Activated CD4-positive, alpha-beta T cell treated with anti-CD3 and anti-CD28 coated beads for 36 hours (primary cell): ENCODE measurements at regions not wholly inside any gene's neighbourhood (a gene's known extent, or its start where the extent isn't known, plus 50 kb on each side); places are given as distances from the start of the nearest gene placed in this dataset.
"Not testable (repeated sequence)": the region's sequence is repeated elsewhere in the genome, so short reads cannot be mapped to it uniquely, and the experiment has no call there.

ENCODE experiments used
- ATAC-seq: fragments of 200-7000 bp; cut with Tn5 transposase; one replicate; pipeline ENCODE4 v1.10.0; 2021; ENCODE audit warnings: mild to moderate bottlenecking, moderate library complexity
- CTCF ChIA-PET: fragments of 350-600 bp; sonication (Branson Sonifier 250); formaldehyde crosslinking; loops from one replicate; lab custom pipeline; 2021; ENCODE audit warnings: antibody characterized with exemption; lab: Charles Lee
- POLR2A ChIA-PET: fragments of 350-600 bp; sonication (Branson Sonifier 250); formaldehyde crosslinking; loops from one replicate; lab custom pipeline; 2021; ENCODE audit warnings: antibody characterized with exemption, inconsistent platforms; lab: Charles Lee
- DNase-seq: peaks from one replicate; pipeline ENCODE4 v3.0.0-alpha.2; 2020
- H3K27ac Mint-ChIP-seq: one replicate; pipeline ENCODE4 v1.8.0; 2021; ENCODE audit warnings: mixed read lengths
- H3K27me3 Mint-ChIP-seq: one replicate; pipeline ENCODE4 v1.8.0; 2021; ENCODE audit warnings: mixed read lengths
- H3K36me3 Mint-ChIP-seq: one replicate; pipeline ENCODE4 v1.8.0; 2021; ENCODE audit warnings: low read depth, mixed read lengths
- H3K4me1 Mint-ChIP-seq: one replicate; pipeline ENCODE4 v1.8.0; 2021; ENCODE audit warnings: mixed read lengths
- H3K4me3 Mint-ChIP-seq: one replicate; pipeline ENCODE4 v1.8.0; 2021; ENCODE audit warnings: mild to moderate bottlenecking, moderate library complexity, mixed read lengths
- H3K9me3 Mint-ChIP-seq: one replicate; pipeline ENCODE4 v1.8.0; 2021; ENCODE audit warnings: low read depth, mixed read lengths
- intact Hi-C, 2 experiments: fragments of 100-400 bp; cut with DNase I in 1 of 2; cut with micrococcal nuclease in 1 of 2; formaldehyde crosslinking; loops; one replicate each; pipeline versions ENCODE4 v1.14.2 to v1.15.1; 2022 to 2024; cut with DNase I, micrococcal nuclease

DNA sequence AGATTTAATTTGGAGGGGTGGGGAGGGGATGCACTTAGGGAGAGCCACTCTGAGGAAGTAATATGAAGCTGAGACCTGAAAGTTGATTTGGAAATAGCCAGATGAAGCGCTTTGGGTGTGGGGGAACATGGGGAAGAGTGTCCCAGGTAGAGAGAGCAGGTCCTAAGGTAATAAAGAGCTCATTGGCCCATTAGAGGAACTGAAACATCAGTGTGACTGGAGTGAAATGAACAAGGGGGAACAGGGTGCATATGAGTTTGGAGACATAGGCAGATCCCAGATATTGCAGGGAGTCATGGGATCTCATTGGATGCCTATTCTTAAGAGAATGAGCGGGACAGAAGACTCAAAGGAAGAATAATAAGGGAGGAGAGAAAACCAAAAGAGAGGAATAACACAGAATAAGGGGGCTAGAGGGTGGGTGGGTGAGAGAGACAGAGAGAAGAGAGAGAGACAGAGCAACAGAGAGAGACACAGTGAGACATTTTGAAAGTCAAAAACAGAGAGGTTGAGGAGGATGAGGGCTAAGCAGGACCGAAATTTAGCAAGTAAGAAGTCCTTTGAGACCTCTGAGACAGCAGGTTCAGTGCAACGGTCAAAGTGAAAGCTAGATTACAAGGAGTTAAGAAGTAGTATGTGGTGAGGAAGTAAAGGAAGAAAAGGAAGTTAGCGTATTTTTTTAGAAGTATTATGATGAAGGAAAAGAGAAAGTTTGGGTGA lies 54.1 kb upstream of the NOTCH2NLA start:
- H3K9me3 Mint-ChIP-seq, H3K4me1 Mint-ChIP-seq, H3K27me3 Mint-ChIP-seq, H3K36me3 Mint-ChIP-seq, H3K4me3 Mint-ChIP-seq, intact Hi-C loops, H3K27ac Mint-ChIP-seq, CTCF ChIA-PET, DNase-seq, POLR2A ChIA-PET: not testable (repeated sequence)
- ATAC-seq, result peak; percentile 84

DNA sequence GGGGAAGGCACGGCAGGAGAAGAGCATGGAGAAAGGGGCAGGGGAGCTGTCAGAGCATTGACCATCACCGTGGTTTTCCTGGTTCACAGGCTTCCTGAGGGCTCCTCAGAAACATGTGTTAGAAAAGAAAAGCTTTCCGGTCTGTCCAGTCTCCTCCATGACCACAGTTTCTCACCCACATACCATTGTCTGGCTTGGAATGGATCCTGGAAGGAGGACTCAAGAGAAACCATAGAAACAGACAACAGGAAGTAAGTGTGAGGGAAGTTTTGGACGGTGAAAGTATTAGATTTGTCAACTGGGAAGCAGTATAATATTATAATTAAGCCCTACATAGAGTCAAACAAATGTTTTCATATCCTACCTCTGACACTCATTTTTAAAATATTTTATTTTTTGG lies 52.7 kb upstream of the NOTCH2NLA start:
- CTCF ChIA-PET, ATAC-seq, H3K27ac Mint-ChIP-seq, H3K4me1 Mint-ChIP-seq, H3K27me3 Mint-ChIP-seq, intact Hi-C loops, H3K9me3 Mint-ChIP-seq, H3K4me3 Mint-ChIP-seq, POLR2A ChIA-PET, DNase-seq, H3K36me3 Mint-ChIP-seq: not testable (repeated sequence)

DNA sequence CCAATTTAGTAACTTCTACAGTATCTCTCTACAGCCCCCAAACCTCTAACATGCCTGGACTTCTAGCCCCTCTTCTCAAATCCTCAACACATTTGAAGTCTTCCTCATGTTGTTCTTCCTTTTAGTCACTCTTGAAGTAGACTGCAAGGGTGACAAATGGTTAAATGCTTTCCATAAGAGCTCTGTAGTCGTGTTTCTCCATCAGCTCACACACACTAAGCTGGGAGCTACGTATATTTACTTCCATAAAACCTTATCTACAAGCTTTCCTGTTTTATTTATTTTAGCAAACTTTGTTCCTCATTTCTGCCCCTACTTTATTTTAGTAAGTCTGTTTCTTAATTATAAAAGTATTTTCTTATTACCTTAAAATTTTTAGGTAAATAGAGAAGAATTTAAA lies 49.9 kb upstream of the NOTCH2NLA start:
- H3K27me3 Mint-ChIP-seq, H3K27ac Mint-ChIP-seq, DNase-seq, ATAC-seq, POLR2A ChIA-PET, H3K36me3 Mint-ChIP-seq, CTCF ChIA-PET, intact Hi-C loops, H3K4me3 Mint-ChIP-seq, H3K9me3 Mint-ChIP-seq, H3K4me1 Mint-ChIP-seq: not testable (repeated sequence)
